RCC 7860 (cell line): ENCODE measurements at regions not wholly inside any gene's neighbourhood (a gene's known extent, or its start where the extent isn't known, plus 50 kb on each side); places are given as distances from the start of the nearest gene placed in this dataset.

Source experiments
- DNase-seq: peaks from one replicate; pipeline ENCODE4 v3.0.0-alpha.2; 2015; ENCODE audit warnings: low spot score
- FAIRE-seq: peaks from 2 replicates; lab custom pipeline; 2012; peaks lifted over from hg19 to GRCh38; lab: Jason Lieb, UNC

DNA sequence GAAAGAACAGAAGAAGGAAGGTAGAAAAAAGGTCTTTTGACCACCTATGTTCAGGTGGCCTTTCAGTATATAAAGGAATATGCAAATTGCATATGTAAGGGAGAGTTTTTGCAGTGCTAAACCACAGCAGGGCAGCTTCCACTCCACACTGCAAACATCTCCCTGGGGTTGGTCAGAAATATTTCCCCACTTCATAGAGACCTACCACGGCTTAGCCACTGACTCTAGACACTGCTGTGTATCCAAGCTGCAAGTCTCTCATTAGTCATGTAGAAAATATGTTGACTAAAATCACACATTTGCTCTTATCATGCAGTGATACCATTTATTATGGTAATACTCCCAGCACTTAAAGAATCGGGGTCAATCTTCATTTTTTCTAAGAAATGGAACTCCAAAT is 214.9 kb upstream of the NR2F2 start:
- peak; percentile 30 for DNase-seq
- no peak for FAIRE-seq

DNA sequence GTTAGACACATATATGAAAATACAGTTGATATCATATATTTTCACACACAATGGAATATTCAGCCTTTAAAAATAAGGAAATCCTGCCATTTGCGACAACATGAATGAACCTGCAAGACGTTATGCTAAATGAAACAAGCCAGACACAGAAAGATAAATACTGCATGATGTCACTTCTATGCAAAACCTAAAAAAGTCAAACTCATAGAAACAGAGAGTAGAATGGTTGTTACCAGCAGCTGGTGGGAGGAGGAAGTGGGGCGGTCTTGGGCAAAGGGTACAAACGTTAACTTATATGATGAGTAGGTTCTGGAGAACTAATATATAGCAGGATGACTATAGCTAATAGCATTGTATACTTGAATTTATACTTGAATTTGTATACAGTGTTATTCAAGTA is 213.2 kb upstream of the NR2F2 start:
- DNase-seq (no peak), FAIRE-seq (no peak)

DNA sequence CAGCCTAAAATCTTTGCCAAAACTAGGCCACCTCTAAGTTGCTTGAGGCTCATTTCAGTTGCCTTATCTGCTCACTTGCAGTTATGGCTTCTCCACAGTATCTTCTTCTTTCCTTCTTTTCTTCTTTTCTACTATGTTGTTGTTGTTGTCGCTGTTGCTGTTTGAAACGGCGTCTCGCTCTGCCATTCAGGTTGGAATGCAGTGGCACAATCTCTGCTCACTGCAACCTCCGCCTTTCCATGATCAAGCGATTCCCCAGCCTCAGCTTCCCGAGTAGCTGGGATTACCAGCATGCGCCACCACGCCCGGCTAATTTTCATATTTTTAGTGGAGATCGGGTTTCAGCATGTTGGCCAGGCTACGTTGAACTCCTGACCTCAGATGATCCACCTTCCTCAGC is 210.8 kb upstream of the NR2F2 start:
- FAIRE-seq (no peak), DNase-seq (no peak)

DNA sequence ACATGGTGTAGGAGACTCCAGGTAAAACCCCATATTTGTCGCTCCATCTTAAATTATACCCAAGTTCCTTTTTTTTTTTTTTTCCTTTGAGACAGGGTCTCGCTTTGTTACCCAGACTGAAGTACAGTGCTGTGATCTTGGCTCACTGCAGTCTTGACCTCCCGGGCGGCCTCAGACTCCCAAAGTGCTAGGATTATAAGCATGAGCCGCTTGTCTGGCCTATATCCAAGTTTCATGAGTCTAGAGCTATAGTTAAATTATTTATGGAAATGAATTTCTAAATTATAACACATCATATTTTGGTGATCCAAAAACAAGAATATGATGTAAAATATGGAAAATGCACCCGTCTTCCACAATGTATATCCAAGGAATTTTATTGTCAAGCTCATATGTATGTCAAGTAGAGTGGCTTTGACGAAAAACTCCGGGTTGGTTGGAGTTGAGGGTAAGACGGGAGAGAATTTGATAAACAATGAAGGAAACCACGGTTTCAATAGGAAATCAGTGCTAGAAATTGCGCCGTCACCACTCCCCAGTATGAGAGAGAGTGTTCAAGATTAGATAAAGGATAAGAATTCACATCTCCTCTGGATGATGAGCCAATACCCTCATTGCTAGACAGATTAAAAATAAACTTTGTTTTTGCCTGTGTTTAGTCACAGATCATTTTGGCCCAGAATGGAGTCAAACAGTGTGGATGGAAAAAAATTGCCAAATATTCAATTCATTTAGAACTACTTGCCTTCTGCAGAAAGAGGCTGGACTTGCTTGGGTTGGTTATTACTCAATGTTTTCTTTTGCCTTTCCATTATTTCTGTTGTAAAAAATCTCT is 209.2 kb upstream of the NR2F2 start:
- DNase-seq (no peak), FAIRE-seq (no peak)

DNA sequence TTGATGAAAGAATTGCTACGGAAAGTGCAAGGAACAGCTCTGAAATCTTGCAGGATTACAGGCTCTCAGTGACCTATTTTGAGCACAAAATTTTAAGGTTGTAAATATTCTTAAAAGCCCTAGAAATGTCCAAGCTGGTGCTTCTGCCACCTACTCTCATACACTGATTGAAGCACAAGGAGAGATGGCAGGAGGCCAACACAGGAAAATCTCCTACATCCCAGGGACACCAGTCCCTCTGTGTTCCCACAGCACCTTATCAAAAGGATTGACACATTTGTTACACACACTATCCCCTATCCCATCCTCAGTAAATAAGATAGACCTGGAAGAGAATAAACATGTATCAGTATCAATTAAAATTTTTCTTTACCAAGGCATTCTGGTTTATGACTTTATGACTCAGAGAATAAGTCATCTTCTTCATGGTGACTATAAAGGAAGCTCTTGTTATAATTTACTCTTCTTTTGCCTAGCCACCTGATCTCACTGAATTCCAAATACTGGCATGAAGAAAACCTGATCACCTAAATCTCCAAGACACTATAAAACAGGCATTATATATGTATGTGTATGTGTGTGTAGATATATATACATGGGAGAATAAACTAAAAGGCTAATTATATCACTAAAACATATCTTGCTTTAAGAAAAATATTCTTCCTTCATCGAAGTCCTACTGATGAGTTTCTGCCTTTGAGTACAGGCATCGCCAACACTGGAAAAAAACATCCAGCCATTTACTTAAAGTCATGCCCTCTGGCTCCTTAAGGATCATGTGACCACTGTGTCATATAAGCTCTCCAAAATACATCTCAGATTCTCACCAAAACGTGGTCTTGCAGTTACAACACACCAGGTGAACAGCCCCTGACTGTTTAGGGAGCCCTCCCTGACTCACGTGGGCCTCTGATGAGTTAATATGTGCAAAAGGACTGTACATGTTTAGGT is 208.1 kb upstream of the NR2F2 start:
- no peak for DNase-seq
- FAIRE-seq: no peak

DNA sequence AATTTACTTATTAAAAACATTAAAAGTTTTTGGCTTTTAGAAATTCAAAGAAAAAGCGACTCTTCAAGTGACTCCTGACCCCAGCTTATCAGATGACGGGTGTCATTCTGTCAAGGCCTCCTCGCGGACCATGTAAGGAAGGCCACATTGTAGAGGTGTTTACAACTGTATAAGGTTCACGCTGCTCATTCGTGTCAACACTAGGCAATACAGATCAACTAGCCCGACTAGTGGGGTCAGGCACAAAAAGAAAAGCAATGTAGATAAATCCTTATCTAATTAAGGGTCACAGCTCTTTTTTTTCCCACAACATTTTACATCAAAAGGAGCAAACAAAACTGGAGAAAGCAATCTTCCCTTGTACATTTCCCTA is 207.5 kb upstream of the NR2F2 start:
- FAIRE-seq (no peak), DNase-seq (no peak)

DNA sequence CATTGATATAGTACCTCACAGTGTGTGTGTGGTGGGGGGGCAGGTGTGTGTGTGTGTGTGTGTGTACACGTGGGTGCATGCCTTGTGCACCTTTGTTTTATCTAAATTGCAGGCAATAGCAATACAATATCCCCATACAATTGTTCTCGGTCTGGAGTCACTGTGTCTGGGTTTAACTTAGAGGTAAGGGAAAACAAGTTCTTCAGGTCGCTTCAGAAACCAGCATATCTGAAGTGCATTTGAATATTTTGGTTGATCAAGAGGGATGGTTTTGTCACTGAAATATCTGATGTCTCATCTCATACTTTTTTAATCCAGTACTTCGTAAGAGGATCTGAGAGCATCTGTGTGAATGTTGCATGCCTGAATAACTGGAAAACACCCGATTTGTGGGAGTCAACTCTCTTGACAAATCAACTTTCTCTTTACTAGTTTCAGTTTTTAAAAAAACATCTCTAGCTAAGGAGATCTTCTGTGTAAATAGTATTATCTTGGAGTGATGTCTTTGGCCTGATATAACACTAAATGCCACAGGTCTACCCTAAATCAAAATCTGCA is 206.8 kb upstream of the NR2F2 start:
- FAIRE-seq: no peak
- DNase-seq: no peak

DNA sequence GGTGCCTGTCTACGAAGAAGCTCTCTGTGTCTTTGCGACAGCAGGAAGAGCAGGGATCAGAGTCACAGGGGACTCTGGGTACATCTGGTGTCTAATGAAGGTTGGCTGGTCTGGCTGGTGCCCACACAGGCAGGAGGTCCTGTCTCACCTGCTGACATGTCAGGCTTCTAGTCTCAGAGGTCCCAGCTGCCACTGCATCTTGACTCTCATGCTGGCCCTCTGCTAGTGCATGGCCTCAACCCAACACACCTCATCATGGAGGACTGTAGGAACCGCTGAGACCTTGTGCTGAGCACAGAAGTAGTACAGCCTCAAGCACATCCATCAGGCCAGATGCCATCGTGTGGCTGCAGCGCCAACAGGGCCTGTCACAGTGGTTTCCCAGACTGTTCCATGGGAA is 206.1 kb upstream of the NR2F2 start:
- FAIRE-seq: no peak
- DNase-seq: no peak

DNA sequence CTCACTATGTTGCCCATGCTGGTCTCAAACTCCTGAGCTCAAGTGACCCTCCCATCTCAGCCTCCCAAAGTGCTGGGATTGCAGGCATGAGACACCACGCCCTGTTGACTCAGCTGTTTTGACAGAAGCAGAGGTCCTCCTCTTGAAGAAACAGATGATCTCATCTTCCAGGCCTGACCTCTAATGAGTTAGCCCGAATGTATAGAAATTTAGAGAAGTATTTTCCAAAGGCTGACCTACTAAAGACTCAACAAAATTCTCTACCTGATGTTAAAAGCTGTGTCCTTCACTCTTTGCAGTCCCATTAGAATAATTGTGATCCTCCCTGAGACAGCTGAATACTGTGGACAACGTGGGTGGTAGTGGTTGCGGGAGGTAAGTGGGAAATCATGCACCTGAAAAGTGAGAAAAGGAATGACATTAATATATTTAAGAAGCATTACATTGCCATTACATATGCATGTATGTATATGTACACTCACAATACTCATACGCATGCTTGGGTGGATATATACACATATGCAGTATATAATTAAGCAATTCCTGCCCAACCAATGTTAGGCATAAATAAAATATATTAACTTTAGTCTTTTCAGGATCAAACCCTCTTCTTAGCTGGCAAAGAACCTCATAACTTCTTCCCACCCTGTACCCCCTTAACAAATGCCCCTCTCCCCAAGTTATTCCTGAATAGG is 204.6 kb upstream of the NR2F2 start:
- DNase-seq (no peak), FAIRE-seq (no peak)

DNA sequence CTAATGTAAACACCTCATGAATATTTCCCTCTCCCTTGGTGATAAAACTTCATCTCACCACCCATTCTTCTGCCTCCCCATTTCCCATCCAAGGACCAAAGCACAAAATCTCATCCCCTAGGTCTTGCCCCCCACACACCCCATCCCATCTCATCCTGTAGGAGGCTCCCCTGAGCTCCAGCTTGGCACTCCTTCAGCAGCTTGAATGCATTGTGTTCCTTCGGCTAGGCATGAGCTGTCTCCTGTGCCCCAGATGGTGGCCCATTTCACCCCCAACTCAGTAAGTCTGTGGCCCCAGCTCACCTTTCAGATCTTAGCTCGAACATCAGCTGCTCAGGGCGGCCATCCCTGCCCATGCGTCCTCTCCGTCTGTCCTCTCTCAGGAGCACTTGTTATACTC is 203.6 kb upstream of the NR2F2 start:
- DNase-seq (no peak), FAIRE-seq (no peak)

DNA sequence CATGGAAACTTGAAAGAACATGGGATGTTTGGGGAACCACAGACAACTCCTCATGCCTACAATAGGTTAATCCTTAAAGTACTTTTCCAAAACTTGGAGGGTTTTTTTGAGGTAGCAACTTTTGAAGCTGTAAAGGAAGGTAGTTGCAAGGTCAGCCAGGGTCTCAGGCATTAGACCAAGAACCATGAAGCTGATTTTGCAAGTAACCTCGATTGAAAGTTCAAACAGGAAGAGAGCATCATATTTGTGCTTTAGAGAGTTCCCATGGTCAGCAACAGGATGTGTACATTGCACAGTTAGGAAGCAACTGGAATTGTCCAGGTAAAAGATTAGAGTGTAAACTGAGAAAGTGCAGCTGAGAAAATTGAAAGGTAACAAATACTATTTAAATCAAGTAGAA is 199.8 kb upstream of the NR2F2 start:
- DNase-seq: no peak
- no peak for FAIRE-seq

DNA sequence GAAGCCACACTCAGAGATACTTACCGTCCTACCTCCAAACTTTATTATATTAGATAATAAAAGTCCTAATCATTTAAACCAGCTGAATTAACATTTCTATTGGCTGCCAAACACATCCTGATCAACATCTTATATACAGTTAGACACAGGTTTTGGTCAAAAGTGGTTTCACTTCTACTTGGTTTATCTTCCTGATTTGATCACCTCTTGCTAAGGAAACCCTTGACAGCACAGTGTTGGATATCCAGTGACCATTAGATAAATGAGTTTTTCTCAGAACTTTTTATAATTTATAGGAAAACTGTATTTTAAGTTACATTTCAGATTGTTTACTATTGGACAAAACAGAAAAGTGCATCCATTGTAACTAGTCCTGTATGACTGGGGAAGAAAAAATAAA is 198.4 kb upstream of the NR2F2 start:
- FAIRE-seq: no peak
- no peak for DNase-seq

DNA sequence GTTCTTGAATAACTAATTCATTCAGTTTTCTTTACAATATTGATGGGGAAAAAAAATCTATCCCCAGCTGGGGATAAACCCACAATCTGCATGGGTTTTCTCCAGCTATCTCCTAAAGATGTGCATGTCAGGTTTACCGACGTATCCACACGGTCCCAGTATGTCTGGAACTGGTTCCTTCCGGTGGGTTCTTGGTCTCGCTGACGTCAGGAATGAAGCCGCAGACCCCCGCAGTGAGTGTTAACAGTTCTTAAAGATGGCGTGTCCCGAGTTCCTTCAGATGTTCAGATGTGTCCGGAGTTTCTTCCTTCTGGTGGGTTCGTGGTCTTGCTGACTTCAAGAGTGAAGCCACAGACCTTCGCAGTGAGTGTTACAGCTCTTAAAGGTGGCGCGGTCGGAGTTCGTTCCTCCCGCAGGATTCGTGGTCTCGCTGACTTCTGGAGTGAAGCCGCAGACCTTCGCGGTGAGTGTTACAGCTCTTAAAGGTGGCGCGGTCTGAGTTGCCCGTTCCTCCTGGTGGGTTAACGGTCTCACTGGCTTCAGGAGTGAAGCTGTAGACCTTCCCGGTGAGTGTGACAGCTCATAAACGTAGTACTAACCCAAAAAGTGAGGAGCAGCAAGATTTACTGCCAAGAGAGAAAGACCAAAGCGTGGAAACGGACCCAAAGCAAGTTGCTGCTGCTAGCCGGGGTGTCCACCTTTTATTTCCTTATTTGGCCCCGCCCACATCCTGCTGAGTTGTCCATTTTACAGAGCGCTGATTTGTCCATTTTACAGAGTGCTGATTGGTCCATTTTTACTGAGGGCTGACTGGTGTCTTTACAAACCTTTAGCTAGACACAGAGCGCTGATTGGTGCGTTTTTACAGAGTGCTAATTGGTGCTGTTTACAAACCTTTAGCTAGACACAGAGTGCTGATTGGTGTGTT is 195.1 kb upstream of the NR2F2 start:
- FAIRE-seq (no peak), DNase-seq (no peak)

DNA sequence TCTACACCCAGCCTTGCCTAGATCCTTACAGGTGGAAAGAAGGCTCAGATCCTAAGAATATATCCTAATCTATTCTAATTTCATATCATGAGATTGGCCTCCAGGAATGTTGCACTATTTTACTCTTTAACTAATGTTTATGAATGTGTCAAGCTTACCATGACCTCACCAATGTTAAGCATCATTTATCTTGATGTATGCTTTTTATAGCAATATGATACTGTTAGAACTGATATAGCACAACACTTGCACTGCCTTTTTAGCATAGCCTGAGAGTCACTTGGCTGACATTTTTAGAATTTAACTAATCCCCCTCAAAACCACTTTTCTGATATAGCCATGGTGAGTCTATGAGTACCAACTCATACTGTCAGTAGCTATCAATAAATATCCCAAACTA is 191.5 kb upstream of the NR2F2 start:
- no peak for FAIRE-seq
- no peak for DNase-seq

DNA sequence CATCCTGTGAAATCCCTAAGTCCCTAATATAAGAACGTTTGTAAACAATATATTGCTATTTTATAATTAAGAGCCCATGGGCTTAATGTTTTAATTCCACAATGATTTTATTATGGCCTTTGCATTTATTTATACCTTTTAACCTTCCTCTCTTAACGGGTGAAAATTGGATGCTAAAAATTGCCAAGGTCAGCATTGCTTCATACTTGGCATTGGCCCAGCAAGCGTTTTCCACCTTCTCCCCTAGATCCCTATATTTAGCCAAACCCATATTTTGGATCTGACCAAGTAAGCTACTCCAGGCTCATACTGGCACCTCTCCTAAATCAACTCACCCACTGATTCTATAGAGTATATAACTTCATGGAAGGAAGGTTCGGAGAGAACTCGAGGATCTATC is 188.0 kb upstream of the NR2F2 start:
- DNase-seq: no peak
- FAIRE-seq: no peak

DNA sequence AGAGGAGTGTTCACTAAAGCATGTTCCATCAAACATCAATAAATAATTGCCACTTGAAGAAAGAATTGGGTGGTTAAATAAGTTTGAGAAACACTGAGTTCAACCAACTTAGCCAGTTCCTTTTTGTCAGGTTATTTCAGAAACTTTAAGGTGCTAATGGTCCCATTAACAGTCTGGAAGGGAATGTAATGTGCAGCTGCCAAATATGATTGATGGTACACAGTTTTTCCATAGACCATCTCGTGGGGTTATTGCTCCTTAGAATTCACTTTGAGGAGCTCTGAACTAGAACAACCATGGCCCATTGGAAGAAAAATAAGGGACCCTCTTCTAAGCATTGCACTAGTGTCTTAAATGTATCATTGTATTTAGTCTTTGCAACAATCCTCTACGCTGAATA is 185.8 kb upstream of the NR2F2 start:
- FAIRE-seq (no peak), DNase-seq (no peak)

DNA sequence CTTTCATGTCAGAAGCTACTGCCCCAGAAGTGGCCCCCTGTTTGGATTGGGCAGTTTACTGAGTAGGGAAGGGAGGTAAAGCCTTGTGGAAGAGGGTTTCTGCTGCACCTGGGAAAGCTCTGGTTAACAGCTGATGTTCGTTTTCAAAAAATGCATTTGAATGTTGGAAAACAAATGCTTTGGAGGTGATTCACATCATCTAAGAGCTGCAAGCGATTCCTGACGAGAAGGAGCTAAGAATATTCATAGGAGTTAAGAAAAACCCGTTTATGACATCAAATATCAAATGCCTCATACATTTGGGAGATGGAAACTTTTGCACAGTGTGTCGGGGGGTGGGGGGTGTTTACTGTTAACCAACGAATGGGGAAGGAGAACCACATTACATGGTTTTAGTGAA is 183.8 kb upstream of the NR2F2 start:
- FAIRE-seq (no peak), DNase-seq (no peak)

DNA sequence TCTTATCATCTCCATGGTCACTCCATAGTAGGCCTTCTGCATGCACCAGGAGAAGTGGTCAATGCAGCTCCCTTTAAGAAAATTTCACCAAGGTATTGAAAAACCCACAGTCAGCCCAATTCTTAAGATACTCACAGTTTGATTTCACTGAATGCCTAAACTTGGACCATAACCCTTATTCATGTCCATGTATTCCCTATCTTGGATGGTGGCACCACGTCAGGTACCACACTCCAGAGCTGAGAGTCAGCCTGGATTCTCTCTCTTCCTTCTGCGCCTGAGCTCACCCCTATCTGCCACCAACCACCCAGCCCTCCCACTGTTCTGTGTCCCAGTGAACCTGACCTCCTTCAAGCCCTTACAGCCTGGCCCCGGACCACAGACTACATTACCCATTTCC is 183.2 kb upstream of the NR2F2 start:
- FAIRE-seq (no peak), DNase-seq (no peak)

DNA sequence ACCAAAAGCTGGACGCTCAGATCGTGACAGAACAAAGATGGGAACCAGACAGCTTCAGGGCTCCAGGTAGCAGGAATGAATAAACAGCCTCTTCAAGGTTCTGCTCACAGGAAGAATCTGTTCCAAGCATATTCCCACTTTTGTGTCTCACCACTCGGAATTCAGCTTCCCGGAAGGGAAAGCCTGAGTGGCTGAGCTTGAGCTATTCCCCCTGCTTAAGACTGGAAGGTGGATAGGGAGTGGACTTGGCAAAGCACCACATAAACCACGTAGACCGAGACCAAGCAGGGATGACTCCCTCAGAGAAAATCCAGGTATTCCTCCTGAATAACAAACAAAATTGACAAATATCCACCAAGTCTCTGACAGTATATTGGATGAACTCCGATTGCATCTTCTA is 180.2 kb upstream of the NR2F2 start:
- FAIRE-seq (no peak), DNase-seq (no peak)

DNA sequence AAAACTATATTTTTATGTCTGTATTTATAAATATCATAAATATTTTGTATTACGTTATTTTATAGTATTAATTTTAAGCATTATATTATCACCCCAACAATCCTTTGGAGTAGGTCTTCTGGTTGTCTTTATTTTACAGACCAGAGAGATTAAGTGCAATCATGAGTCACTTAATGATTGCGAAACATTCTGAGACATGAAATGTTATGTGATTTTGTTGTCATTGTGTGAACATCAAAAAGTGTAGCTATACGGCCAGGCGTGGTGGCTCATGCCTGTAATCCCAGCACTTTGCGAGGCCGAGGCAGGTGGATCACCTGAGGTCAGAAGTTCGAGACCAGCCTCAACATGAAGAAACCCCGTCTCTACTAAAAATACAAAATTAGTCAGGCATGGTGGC is 178.8 kb upstream of the NR2F2 start:
- FAIRE-seq (peak; percentile 21), DNase-seq (peak; percentile 19)
